ENCODE measurements at regions not wholly inside any gene's neighbourhood (a gene's known extent, or its start where the extent isn't known, plus 50 kb on each side); places are given as distances from the start of the nearest gene placed in this dataset.

DNA sequence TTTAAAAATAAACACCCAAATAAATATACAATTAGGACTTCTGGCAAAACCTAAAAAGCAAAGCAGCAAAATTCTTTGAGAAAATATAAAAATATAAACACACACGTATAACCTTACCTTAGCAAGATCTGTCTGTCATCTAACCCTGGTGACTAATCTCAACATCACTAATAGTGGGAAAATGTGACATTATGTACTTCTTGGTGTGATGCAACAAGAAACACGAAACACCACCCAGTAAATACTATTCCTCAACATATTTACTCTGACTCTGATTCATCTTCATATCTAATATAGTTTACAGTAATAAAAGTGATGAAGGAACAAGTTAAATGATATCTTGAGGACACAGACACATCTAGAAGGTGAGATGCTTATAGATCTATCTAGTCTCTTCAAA, 332.6 kb upstream of the MANEA start:
- Histone ChIP-seq H3K36me3 (ENCODE audit: insufficient read depth) (no peaks in the 10 kb centered on the region), H3K27ac (ENCODE audit: low read depth) (no peak overlapping the region), H4K20me1 (replicated peaks; ENCODE audit: insufficient read depth) (no peaks in the 10 kb centered on the region), H3K4me3 (no peak overlapping the region), H3K27me3 (ENCODE audit: insufficient read depth) (no peaks in the 10 kb centered on the region), H3F3A (replicated peaks; ENCODE audit: low read depth) (no peaks in the 10 kb centered on the region), H3K79me2 (replicated peaks; ENCODE audit: insufficient read depth) (no peaks in the 10 kb centered on the region), H3K9me2 (ENCODE audit: insufficient read depth) (no peaks in the 10 kb centered on the region), H3K4me1 (ENCODE audit: insufficient read depth) (peaks cover 4% of the 10 kb centered on the region; the same call in 1 of the 2 replicates), H3K4me2 (no peak overlapping the region), H2AFZ (no peak overlapping the region)
- TF ChIP-seq EZH2 (IDR thresholded peaks at IDR 0.05; ENCODE audit: low read depth, unreplicated experiment) (no peak), ZNF462 (CRISPR knock-in tag; IDR thresholded peaks at IDR 0.05) (no peak), CREB1 (CRISPR knock-in tag; IDR thresholded peaks at IDR 0.05; ENCODE audit: low read depth) (no peak), EZH2phosphoT487 (IDR thresholded peaks at IDR 0.05; ENCODE audit: unreplicated experiment) (no peak), STAT1 (IDR thresholded peaks at IDR 0.05; ENCODE audit: unreplicated experiment) (no peak), POLR2AphosphoS5 (IDR thresholded peaks at IDR 0.05; ENCODE audit: low read depth) (no peak), JUNB (IDR thresholded peaks at IDR 0.05; ENCODE audit: unreplicated experiment) (no peak), ZNF331 (CRISPR knock-in tag; IDR thresholded peaks at IDR 0.05; ENCODE audit: low read depth) (no peak), ZNF114 (CRISPR knock-in tag; IDR thresholded peaks at IDR 0.05) (no peak), NANOG (IDR thresholded peaks at IDR 0.05; ENCODE audit: borderline replicate concordance) (no peak)
- TF ChIP-seq, protein P1, sequence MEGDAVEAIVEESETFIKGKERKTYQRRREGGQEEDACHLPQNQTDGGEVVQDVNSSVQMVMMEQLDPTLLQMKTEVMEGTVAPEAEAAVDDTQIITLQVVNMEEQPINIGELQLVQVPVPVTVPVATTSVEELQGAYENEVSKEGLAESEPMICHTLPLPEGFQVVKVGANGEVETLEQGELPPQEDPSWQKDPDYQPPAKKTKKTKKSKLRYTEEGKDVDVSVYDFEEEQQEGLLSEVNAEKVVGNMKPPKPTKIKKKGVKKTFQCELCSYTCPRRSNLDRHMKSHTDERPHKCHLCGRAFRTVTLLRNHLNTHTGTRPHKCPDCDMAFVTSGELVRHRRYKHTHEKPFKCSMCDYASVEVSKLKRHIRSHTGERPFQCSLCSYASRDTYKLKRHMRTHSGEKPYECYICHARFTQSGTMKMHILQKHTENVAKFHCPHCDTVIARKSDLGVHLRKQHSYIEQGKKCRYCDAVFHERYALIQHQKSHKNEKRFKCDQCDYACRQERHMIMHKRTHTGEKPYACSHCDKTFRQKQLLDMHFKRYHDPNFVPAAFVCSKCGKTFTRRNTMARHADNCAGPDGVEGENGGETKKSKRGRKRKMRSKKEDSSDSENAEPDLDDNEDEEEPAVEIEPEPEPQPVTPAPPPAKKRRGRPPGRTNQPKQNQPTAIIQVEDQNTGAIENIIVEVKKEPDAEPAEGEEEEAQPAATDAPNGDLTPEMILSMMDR (conservative IDR thresholded peaks at IDR 0.05; ENCODE audit: low read depth in 2 of 2) = no peak
- TF ChIP-seq, protein P2, sequence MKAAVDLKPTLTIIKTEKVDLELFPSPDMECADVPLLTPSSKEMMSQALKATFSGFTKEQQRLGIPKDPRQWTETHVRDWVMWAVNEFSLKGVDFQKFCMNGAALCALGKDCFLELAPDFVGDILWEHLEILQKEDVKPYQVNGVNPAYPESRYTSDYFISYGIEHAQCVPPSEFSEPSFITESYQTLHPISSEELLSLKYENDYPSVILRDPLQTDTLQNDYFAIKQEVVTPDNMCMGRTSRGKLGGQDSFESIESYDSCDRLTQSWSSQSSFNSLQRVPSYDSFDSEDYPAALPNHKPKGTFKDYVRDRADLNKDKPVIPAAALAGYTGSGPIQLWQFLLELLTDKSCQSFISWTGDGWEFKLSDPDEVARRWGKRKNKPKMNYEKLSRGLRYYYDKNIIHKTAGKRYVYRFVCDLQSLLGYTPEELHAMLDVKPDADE (IDR thresholded peaks at IDR 0.05) = no peak
- DNase-seq (ENCODE audit: low spot score) = no peak
- H3K36me3 Mint-ChIP-seq (ENCODE audit: low read depth) = no peaks in the 10 kb centered on the region
- H3K27ac Mint-ChIP-seq = no peak overlapping the region
- no peak for ATAC-seq
- no peaks in the 10 kb centered on the region for H3K27me3 Mint-ChIP-seq (ENCODE audit: insufficient read depth, low read depth, poor library complexity)
- H3K9me3 Mint-ChIP-seq = no peaks in the 10 kb centered on the region
- peaks cover 11% of the 10 kb centered on the region; the same call in 2 of the 3 replicates for H3K4me1 Mint-ChIP-seq
- no peak overlapping the region for H3K4me3 Mint-ChIP-seq

All from GM23338 (cell line).